ENCODE measurements at regions not wholly inside any gene's neighbourhood (a gene's known extent, or its start where the extent isn't known, plus 50 kb on each side); places are given as distances from the start of the nearest gene placed in this dataset.
"Not testable (repeated sequence)": the region's sequence is repeated elsewhere in the genome, so short reads cannot be mapped to it uniquely, and the experiment has no call there.

GRCh38 chr2:161063946-161064306 is 96.3 kb upstream of the TANK start:
- DNase-seq (ENCODE audit: low read depth) = no peak
- no peak for TF ChIP-seq CTCF (conservative IDR thresholded peaks at IDR 0.05; ENCODE audit: low read depth, low read length)

GRCh38 chr2:161067846-161068350 is 92.3 kb upstream of the TANK start:
- H3K4me3 ChIP-seq (ENCODE audit: low read depth, low read length) = no peak overlapping the region
- DNase-seq (ENCODE audit: low read depth) = no peak
- TF ChIP-seq CTCF (conservative IDR thresholded peaks at IDR 0.05; ENCODE audit: low read depth, low read length) = no peak

More at GRCh38 chr2:161063946-161064306, 96.3 kb upstream of the TANK start:
- no peak overlapping the region for H3K4me3 ChIP-seq (ENCODE audit: low read depth, low read length)

- peak; percentile 47 for DNase-seq (ENCODE audit: low read depth)
- no peak overlapping the region for H3K4me3 ChIP-seq (ENCODE audit: low read depth, low read length)
- no peak for TF ChIP-seq CTCF (conservative IDR thresholded peaks at IDR 0.05; ENCODE audit: low read depth, low read length)
Measured at GRCh38 chr2:161068670-161069069, 91.6 kb upstream of the TANK start.

- DNase-seq (ENCODE audit: low read depth) = no peak
- TF ChIP-seq CTCF (conservative IDR thresholded peaks at IDR 0.05; ENCODE audit: low read depth, low read length) = no peak
- no peak overlapping the region for H3K4me3 ChIP-seq (ENCODE audit: low read depth, low read length)
Measured at GRCh38 chr2:161070693-161071479, 89.3 kb upstream of the TANK start.

- H3K4me3 ChIP-seq (ENCODE audit: low read depth, low read length); DNase-seq (ENCODE audit: low read depth): not testable (repeated sequence)
Measured at GRCh38 chr2:161072436-161072835, 87.8 kb upstream of the TANK start.

GRCh38 chr2:161075701-161076100 is 84.5 kb upstream of the TANK start:
- no peak overlapping the region for H3K4me3 ChIP-seq (ENCODE audit: low read depth, low read length)
- TF ChIP-seq CTCF (conservative IDR thresholded peaks at IDR 0.05; ENCODE audit: low read depth, low read length) = no peak

GRCh38 chr2:161076936-161077335 is 83.3 kb upstream of the TANK start:
- TF ChIP-seq CTCF (conservative IDR thresholded peaks at IDR 0.05; ENCODE audit: low read depth, low read length) = no peak
- H3K4me3 ChIP-seq (ENCODE audit: low read depth, low read length) = no peak overlapping the region
- no peak for DNase-seq (ENCODE audit: low read depth)

More at GRCh38 chr2:161075701-161076100, 84.5 kb upstream of the TANK start:
- DNase-seq (ENCODE audit: low read depth) = no peak

All from choroid plexus epithelial cell (primary cell).